GM12875 (cell line): ENCODE measurements at regions not wholly inside any gene's neighbourhood (a gene's known extent, or its start where the extent isn't known, plus 50 kb on each side); places are given as distances from the start of the nearest gene placed in this dataset.

Experiments used
- H3K4me3 ChIP-seq: one replicate; pipeline ENCODE4 v1.5.1; 2011; ENCODE audit warnings: low read depth, low read length, control low read depth
- TF ChIP-seq, protein P1 (sequence below): IDR thresholded peaks from 2 replicates; pipeline ENCODE4 v1.5.1; 2011; ENCODE audit warnings: low read depth, mild to moderate bottlenecking, control low read depth, inconsistent platforms, low read length, moderate library complexity, borderline replicate concordance; ENCODE audit not compliant: insufficient read depth

DNA sequence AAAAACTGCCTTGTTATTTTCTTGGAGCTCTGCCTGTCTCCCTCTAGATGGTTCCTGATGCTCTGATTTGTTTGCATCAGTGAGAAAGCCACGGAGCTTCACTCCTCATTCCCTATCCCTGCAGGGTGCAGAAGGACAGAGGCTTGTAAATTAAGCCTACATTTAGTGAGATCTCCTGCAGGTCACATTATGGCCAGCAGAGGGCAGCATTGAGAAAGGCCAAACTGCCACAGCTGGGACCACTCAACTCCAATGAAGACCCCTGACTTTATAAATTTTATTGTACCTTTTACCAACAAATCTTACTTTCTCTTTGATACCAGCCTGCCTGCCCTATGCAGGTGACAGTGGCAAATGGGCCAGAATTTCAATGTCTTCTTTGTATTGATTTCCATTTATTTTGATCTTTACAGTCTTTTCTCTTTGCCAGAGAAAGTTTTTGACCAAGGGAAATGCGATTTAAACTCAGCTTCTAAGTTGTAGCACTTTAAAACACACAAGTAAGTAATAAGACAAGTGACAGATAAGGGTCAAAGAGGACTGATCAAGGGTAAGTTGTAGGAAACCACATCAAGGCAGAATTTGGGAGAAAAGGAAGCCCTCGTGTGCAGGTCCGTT lies 1029.1 kb upstream of the KLHL29 start:
- no peak overlapping the region for H3K4me3 ChIP-seq
- TF ChIP-seq, protein P1, sequence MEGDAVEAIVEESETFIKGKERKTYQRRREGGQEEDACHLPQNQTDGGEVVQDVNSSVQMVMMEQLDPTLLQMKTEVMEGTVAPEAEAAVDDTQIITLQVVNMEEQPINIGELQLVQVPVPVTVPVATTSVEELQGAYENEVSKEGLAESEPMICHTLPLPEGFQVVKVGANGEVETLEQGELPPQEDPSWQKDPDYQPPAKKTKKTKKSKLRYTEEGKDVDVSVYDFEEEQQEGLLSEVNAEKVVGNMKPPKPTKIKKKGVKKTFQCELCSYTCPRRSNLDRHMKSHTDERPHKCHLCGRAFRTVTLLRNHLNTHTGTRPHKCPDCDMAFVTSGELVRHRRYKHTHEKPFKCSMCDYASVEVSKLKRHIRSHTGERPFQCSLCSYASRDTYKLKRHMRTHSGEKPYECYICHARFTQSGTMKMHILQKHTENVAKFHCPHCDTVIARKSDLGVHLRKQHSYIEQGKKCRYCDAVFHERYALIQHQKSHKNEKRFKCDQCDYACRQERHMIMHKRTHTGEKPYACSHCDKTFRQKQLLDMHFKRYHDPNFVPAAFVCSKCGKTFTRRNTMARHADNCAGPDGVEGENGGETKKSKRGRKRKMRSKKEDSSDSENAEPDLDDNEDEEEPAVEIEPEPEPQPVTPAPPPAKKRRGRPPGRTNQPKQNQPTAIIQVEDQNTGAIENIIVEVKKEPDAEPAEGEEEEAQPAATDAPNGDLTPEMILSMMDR: peak; percentile 85

GRCh38 chr2:22359071-22359672 lies 1025.8 kb upstream of the KLHL29 start:
- H3K4me3 ChIP-seq: no peak overlapping the region
- TF ChIP-seq, protein P1: no peak

DNA sequence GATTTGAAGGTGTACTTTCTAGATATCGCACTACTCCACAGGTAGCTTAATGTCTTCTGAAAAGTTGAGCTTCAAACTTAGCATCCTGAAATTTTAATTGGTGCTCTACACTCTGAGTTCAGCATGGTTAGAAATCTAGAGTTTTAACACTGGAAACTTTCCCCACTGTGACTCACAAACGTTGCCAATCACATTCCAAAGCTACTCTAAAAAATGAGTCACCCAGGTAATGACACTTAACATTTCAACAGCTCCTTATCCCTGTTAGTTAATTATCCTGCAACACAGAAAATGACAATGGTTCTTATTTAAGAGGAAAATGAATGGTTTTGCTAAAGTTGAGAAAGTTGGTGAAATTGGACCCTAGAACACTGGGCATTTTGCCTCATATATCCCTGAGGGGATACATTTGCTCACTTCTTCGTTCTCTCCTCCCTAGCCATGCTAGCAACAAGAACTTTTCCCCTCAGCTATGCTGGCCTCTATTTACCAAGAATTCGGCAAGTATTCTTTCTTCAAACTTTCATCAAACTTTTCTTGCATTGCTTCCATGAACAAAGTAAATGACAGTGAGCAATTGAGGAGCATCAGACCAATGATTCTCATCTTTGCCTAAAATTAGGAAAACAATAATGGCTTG lies 1024.1 kb upstream of the KLHL29 start:
- TF ChIP-seq, protein P1: no peak
- H3K4me3 ChIP-seq: no peak overlapping the region

DNA sequence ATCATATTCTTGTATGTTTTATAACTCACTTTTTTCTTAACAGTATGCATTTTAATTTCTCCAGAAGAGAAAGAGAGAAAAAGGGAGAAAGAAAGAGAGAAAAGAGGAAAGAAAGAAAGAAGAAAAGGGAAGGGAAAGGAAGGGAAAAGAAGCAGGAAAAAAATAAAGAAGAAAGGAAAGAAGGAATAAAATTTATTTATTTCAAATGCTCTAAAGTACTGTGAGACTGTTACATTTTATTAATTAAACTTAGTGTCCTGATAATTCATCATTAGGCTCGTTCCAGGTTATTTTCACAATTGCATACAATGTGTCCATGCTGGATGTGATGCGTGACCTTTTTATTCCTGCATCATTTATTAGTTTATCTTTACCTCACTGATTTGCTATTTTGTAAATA lies 1023.4 kb upstream of the KLHL29 start:
- H3K4me3 ChIP-seq: no peak overlapping the region
- TF ChIP-seq, protein P1: no peak

DNA sequence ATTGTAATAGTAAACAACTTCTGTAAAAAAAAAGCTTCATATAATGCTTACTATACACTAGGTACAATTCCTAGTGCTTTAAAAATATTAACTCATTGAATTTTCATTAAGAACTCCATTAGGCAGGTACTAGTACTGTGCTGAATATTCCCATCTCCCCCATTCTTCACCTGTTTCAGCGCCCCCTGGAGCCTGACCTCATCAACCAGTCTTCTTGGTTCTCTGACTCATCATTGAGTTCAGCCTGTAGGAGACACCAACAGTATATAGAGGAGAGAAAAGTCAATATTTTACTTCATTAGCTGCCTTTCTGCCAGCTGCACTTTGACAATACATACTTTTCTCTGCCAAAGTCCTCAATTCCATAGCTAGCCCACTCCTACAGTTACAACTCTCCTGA lies 1009.9 kb upstream of the KLHL29 start:
- TF ChIP-seq, protein P1: no peak
- no peak overlapping the region for H3K4me3 ChIP-seq

GRCh38 chr2:22377268-22377667 lies 1007.7 kb upstream of the KLHL29 start:
- H3K4me3 ChIP-seq: no peak overlapping the region
- TF ChIP-seq, protein P1: no peak
